ENCODE measurements at regions not wholly inside any gene's neighbourhood (a gene's known extent, or its start where the extent isn't known, plus 50 kb on each side); places are given as distances from the start of the nearest gene placed in this dataset.
"Not testable (repeated sequence)": the region's sequence is repeated elsewhere in the genome, so short reads cannot be mapped to it uniquely, and the experiment has no call there.

DNA sequence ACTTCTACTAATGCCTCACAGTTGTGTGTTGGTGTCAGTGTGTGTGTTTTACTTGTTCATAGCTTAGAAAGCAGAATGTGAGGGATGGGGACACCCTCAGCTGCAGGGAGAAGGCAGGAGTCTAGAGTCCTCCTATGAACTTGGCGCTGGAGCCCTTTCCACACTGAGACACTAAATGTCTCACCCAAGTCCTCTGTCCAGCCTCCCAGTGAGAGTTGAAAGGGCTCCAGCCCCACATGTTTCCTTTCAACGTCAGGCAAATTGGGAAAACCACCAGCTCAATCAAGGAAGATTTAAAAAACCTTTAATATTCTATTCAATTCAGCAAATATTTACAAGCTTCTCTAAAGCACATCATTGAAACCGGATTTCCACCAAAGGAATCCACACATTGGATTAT, 167.6 kb upstream of the MSX2 start:
- no peaks in the 10 kb centered on the region for H3K36me3 ChIP-seq
- H3K27ac ChIP-seq, result no peak overlapping the region
- no peak overlapping the region for H3K4me3 ChIP-seq
- TF ChIP-seq, protein P1, sequence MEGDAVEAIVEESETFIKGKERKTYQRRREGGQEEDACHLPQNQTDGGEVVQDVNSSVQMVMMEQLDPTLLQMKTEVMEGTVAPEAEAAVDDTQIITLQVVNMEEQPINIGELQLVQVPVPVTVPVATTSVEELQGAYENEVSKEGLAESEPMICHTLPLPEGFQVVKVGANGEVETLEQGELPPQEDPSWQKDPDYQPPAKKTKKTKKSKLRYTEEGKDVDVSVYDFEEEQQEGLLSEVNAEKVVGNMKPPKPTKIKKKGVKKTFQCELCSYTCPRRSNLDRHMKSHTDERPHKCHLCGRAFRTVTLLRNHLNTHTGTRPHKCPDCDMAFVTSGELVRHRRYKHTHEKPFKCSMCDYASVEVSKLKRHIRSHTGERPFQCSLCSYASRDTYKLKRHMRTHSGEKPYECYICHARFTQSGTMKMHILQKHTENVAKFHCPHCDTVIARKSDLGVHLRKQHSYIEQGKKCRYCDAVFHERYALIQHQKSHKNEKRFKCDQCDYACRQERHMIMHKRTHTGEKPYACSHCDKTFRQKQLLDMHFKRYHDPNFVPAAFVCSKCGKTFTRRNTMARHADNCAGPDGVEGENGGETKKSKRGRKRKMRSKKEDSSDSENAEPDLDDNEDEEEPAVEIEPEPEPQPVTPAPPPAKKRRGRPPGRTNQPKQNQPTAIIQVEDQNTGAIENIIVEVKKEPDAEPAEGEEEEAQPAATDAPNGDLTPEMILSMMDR (IDR thresholded peaks at IDR 0.05), result no peak
- no peaks in the 10 kb centered on the region for H3K9me3 ChIP-seq
- no peak for DNase-seq (ENCODE audit: low spot score in 2 of 2)
- intact Hi-C loops (cut with DNase I), result loop anchor here (10.0 kb wide), 2 partner anchors 212 to 658 kb away; no protein-coding TSS in a partner anchor
- H3K4me1 ChIP-seq, result peaks cover 0 to 17% of the 10 kb centered on the region in 2 donors
- H3K27me3 ChIP-seq, result no peaks in the 10 kb centered on the region

GRCh38 chr5:174558190-174558589, 166.2 kb upstream of the MSX2 start:
- intact Hi-C loops (cut with DNase I), result loop anchor here (10.0 kb wide), 2 partner anchors 213 to 657 kb away; no protein-coding TSS in a partner anchor
- Histone ChIP-seq H3K4me1 (peaks cover 0 to 7% of the 10 kb centered on the region in 2 donors), H3K36me3 (no peaks in the 10 kb centered on the region), H3K27ac (no peak overlapping the region), H3K4me3 (no peak overlapping the region), H3K27me3 (no peaks in the 10 kb centered on the region), H3K9me3 (no peaks in the 10 kb centered on the region)
- TF ChIP-seq, protein P1 (IDR thresholded peaks at IDR 0.05), result no peak
- DNase-seq (ENCODE audit: low spot score in 2 of 2), result no peak

DNA sequence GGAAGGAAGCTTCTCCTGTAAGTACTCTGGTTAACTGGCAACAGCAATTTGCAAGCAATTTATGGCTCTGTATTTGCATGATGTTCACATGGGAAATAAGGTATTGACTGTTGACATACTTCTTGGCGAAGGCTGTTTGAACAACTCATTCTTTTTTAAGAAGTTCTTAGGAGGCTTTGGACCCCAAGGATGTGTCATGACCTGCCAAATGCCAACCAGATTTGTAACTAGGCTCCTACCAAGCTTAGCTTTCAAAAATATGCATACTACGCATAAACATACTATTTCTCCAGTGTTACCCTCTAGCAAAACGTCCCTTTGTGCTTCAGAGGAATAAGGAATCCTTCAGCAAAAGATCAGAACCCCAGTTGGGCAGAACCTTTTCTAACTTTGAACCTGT, 165.2 kb upstream of the MSX2 start:
- TF ChIP-seq, protein P1 (IDR thresholded peaks at IDR 0.05), result no peak
- H3K27ac ChIP-seq, result no peak overlapping the region
- peaks cover 0 to 1% of the 10 kb centered on the region in 2 donors for H3K4me1 ChIP-seq
- DNase-seq (ENCODE audit: low spot score in 2 of 2), result no peak
- H3K27me3 ChIP-seq, result no peaks in the 10 kb centered on the region
- intact Hi-C loops (cut with DNase I), result loop anchor here (10.0 kb wide), 2 partner anchors 214 to 656 kb away; no protein-coding TSS in a partner anchor
- H3K36me3 ChIP-seq, result no peaks in the 10 kb centered on the region
- H3K9me3 ChIP-seq, result no peaks in the 10 kb centered on the region
- no peak overlapping the region for H3K4me3 ChIP-seq

GRCh38 chr5:174559566-174560090, 164.8 kb upstream of the MSX2 start:
- Histone ChIP-seq H3K9me3 (no peaks in the 10 kb centered on the region), H3K36me3 (no peaks in the 10 kb centered on the region), H3K4me1 (no peaks in the 10 kb centered on the region), H3K27me3 (no peaks in the 10 kb centered on the region), H3K4me3 (no peak overlapping the region), H3K27ac (no peak overlapping the region)
- intact Hi-C loops (cut with DNase I), result loop anchor here (10.0 kb wide), 2 partner anchors 215 to 655 kb away; no protein-coding TSS in a partner anchor
- DNase-seq (ENCODE audit: low spot score in 2 of 2), result no peak
- TF ChIP-seq, protein P1 (IDR thresholded peaks at IDR 0.05), result no peak

DNA sequence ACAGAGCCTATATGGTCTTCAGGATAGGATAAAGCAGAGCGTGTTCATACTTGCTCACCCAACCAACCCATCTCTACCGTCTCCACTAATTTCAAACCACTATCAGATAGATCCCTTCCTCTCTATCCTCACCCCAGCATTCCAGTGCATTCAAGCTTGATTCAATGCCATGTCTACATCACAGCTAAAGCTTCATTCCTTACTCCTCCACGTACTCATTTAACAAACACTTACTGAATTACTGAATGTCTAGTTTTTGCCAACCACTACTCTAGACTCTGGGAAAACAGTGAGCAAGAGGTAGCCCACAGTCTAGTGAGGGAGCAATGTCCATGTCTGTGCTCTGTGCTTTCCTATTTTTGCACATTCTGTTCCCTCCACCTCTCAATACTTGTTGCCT, 163.5 kb upstream of the MSX2 start:
- no peak overlapping the region for H3K27ac ChIP-seq
- no peaks in the 10 kb centered on the region for H3K36me3 ChIP-seq
- TF ChIP-seq, protein P1 (IDR thresholded peaks at IDR 0.05), result no peak
- H3K4me1 ChIP-seq, result no peaks in the 10 kb centered on the region
- no peaks in the 10 kb centered on the region for H3K27me3 ChIP-seq
- no peak for DNase-seq (ENCODE audit: low spot score in 2 of 2)
- H3K4me3 ChIP-seq, result no peak overlapping the region
- intact Hi-C loops (cut with DNase I), result no loop called here
- H3K9me3 ChIP-seq, result no peaks in the 10 kb centered on the region

- H3K9me3 ChIP-seq; DNase-seq (ENCODE audit: low spot score in 2 of 2); H3K4me1 ChIP-seq; H3K27me3 ChIP-seq; H3K27ac ChIP-seq; H3K4me3 ChIP-seq; H3K36me3 ChIP-seq; intact Hi-C loops (cut with DNase I): not testable (repeated sequence)
Observed at GRCh38 chr5:174563040-174563439, 161.3 kb upstream of the MSX2 start.
